Heart left ventricle (tissue), 13 donors: ENCODE measurements at regions not wholly inside any gene's neighbourhood (a gene's known extent, or its start where the extent isn't known, plus 50 kb on each side); places are given as distances from the start of the nearest gene placed in this dataset.

Experiments used
- POLR2A ChIP-seq, 2 donors: fragments of 450-650 bp; IDR thresholded peaks; one replicate each; pipeline ENCODE4 v1.6.1; 2017; ENCODE audit warnings: antibody characterized with exemption in 2 of 2, mild to moderate bottlenecking in 2 of 2, moderate library complexity in 2 of 2
- TF ChIP-seq, protein P1 (sequence below), 12 donors: fragments of 200-600 bp; sonication (generic) in 4 of 12; IDR thresholded peaks; one replicate each; pipeline versions ENCODE4 v1.5.0 to v1.8.0; 2018 to 2022; ENCODE audit warnings: antibody characterized with exemption in 12 of 12, mild to moderate bottlenecking in 5 of 12
- donor health status: ischemic (EF 13 %, LVEDD 7.1; RV severe dilation, severe dysfunction).
- donor health status: DM: no; HTN: yes; CAD: no.
- donor health status: DM: no; HTN: no; CAD: no.
- donor health status: ischemic (EF 25% LVEDD 6.9; RV normal size, moderate dysfunction).
- donor health status: ischemic (EF 25% LVEDD 5.7; RV mildly dilated, moderate dysfunction).
- donor health status: ischemic (EF 35%, LVEDD 5.7; RV mildly dilated, moderate dysfunction).
- donor health status: nonischemic (EF 11% LVEDD 7.7; RV severe dilation, severe dysfunction).
- donor health status: DM: yes; HTN: yes; CAD: no.
- donor health status: PGD.
- donor health status: ischemic (EF 29% LVEDD 5.4; RV normal size, mild dysfunction).
- donor health status: nonischemic (EF 23%, LVEDD 6.1; RV moderate dilation, normal function).

DNA sequence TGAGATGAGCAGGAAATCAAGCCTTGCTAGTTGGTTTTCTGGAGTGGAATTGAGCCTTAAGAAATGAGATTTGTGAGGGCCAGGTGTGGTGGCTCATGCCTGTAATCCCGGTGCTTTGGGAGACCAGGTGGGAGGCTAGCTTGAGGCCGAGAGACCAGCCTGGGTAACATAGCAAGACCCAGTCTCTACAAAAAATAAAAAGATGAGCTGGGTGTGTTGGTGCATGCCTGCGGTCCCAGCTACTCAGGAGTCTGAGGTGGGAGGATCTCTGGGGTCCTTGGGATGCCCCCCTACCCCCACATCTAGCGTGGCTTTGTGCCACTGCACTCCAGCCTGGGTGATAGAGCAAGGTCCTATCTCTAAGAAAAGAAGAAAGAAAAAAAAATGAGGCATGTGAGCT is 104.2 kb upstream of the RTL1 start:
- TF ChIP-seq POLR2A (IDR thresholded peaks at IDR 0.05) = no peak
- TF ChIP-seq, protein P1, sequence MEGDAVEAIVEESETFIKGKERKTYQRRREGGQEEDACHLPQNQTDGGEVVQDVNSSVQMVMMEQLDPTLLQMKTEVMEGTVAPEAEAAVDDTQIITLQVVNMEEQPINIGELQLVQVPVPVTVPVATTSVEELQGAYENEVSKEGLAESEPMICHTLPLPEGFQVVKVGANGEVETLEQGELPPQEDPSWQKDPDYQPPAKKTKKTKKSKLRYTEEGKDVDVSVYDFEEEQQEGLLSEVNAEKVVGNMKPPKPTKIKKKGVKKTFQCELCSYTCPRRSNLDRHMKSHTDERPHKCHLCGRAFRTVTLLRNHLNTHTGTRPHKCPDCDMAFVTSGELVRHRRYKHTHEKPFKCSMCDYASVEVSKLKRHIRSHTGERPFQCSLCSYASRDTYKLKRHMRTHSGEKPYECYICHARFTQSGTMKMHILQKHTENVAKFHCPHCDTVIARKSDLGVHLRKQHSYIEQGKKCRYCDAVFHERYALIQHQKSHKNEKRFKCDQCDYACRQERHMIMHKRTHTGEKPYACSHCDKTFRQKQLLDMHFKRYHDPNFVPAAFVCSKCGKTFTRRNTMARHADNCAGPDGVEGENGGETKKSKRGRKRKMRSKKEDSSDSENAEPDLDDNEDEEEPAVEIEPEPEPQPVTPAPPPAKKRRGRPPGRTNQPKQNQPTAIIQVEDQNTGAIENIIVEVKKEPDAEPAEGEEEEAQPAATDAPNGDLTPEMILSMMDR (IDR thresholded peaks at IDR 0.05) = no peak
